ENCODE measurements at regions not wholly inside any gene's neighbourhood (a gene's known extent, or its start where the extent isn't known, plus 50 kb on each side); places are given as distances from the start of the nearest gene placed in this dataset.

DNA sequence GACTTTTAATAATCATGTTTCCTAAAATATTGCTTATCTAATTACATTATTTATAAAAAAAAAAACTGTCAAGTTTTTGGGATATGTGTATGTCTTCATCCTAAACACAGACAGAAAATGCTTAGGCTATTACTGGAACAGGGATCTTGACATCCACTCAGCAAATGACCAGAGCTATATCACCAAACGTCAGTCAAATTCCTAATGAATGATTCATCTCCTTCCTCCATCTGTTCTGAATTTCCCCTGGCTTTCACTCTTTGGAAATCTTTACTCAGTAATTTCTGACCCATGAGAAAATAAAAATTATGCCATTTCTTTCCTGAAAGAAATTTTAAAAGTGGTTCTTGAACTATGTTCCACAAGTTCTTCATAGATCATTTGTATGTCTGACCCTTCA lies 552.4 kb upstream of the KCND2 start:
- TF ChIP-seq, protein P1, sequence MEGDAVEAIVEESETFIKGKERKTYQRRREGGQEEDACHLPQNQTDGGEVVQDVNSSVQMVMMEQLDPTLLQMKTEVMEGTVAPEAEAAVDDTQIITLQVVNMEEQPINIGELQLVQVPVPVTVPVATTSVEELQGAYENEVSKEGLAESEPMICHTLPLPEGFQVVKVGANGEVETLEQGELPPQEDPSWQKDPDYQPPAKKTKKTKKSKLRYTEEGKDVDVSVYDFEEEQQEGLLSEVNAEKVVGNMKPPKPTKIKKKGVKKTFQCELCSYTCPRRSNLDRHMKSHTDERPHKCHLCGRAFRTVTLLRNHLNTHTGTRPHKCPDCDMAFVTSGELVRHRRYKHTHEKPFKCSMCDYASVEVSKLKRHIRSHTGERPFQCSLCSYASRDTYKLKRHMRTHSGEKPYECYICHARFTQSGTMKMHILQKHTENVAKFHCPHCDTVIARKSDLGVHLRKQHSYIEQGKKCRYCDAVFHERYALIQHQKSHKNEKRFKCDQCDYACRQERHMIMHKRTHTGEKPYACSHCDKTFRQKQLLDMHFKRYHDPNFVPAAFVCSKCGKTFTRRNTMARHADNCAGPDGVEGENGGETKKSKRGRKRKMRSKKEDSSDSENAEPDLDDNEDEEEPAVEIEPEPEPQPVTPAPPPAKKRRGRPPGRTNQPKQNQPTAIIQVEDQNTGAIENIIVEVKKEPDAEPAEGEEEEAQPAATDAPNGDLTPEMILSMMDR (IDR thresholded peaks at IDR 0.05), result no peak
- TF ChIP-seq POLR2A (IDR thresholded peaks at IDR 0.05), result no peak
